ENCODE measurements at regions not wholly inside any gene's neighbourhood (a gene's known extent, or its start where the extent isn't known, plus 50 kb on each side); places are given as distances from the start of the nearest gene placed in this dataset.

DNA sequence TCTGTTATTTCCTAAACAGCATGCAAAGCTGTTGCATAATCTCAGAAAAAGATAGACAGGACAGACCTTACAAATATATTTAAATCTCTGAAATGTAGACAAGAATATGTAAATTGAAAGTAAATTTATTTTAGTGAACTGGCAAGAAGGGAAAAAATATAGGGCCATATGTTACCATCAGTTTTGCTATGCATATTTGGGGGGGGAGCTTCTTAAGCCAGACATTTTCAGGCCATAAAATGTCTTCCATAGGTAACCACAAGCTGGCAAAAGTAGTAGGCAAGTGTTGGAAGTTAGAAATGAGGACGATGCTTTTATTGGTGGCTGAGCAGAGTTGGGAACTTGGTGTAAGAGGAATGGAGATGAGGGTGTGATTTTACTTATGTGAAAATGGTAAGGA is 272.0 kb upstream of the CXXC4 start:
- Mint-ChIP-seq H3K27ac (no peak overlapping the region), H3K27me3 (no peaks in the 10 kb centered on the region), H3K4me3 (no peak overlapping the region), H3K36me3 (no peaks in the 10 kb centered on the region), H3K9me3 (no peaks in the 10 kb centered on the region), H3K4me1 (no peaks in the 10 kb centered on the region)
- ATAC-seq (replicated peaks) (no peak), DNase-seq (no peak)

DNA sequence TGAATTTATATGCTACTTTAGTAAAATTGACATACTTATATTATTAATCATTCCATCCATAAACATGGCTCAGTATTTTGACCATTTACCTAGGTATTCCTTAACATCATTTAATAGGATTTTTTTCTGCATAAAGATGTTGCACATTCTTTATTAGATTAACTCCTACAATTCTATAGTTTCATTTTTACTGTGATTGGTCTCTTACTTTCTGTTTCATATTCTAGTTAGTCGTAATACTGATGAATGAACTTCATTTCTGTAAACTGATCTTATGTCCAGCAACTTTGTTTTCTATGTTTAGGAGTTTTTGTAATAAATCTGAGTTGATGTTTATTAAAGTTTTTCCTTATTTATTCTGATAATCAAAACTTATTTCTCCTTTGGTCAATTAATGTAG is 278.2 kb upstream of the CXXC4 start:
- H3K4me1 Mint-ChIP-seq, result no peaks in the 10 kb centered on the region
- DNase-seq (no peak), ATAC-seq (replicated peaks) (no peak)
- H3K36me3 Mint-ChIP-seq, result no peaks in the 10 kb centered on the region
- no peaks in the 10 kb centered on the region for H3K27me3 Mint-ChIP-seq
- no peak overlapping the region for H3K4me3 Mint-ChIP-seq
- H3K27ac Mint-ChIP-seq, result no peak overlapping the region
- no peaks in the 10 kb centered on the region for H3K9me3 Mint-ChIP-seq

DNA sequence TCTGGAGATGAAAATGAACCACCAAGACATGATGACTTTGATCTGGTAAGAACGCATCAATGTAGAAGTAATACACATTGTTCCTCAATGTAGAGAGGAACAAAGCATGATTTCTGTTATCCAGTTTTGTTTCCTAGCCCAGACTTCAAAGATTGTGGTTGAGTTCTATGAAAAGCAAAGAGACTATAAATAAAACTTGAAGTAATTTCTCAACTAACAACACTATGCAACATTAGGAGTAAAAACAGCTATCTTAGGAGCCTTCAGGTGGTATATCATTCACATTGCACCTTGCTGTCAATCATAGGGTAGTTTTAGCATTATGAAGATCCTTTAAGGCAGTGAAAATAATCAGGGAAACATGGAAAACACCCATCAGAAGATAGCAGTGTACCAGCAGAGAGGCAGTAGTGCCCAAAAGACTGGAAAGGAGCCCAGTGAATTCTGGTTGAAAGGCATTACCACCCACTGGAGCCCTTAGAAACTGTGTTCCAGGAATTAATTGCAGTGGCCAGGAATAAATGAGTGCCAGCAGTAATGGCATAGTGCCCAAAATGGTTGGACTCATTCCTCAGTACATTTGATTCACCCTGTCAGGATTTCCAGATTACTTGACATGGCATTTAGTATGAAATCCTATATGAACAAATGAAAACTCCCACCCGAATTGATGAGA is 300.7 kb upstream of the CXXC4 start:
- no peak overlapping the region for H3K27ac Mint-ChIP-seq
- H3K36me3 Mint-ChIP-seq, result no peaks in the 10 kb centered on the region
- H3K9me3 Mint-ChIP-seq, result peaks cover 0 to 3% of the 10 kb centered on the region in 2 donors
- no peaks in the 10 kb centered on the region for H3K4me1 Mint-ChIP-seq
- DNase-seq (no peak), ATAC-seq (replicated peaks) (peak in 1 of 2 donors; percentile 19)
- H3K27me3 Mint-ChIP-seq, result no peaks in the 10 kb centered on the region
- no peak overlapping the region for H3K4me3 Mint-ChIP-seq

DNA sequence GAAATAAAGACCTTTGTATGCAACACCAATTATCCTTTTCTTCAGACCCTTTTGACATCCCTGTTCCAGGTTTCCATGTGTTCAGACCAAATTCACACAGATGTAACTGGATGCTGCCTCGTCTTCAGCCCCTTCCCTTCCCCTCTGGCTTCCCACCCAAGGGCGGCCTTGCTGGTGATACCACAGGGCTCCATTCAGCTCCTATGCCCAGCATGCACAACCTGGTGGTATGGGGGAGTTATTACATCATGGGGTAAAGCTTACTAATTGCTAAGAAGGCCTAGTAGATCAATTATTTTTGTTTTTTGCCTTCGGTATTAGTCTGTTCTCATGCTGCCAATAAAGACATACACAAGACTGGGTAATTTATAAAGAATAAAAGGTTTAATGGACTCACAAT is 317.0 kb upstream of the CXXC4 start:
- no peak for DNase-seq
- H3K4me1 Mint-ChIP-seq, result peaks cover 0 to 5% of the 10 kb centered on the region in 2 donors
- no peaks in the 10 kb centered on the region for H3K27me3 Mint-ChIP-seq
- H3K27ac Mint-ChIP-seq, result no peak overlapping the region
- no peaks in the 10 kb centered on the region for H3K36me3 Mint-ChIP-seq
- H3K9me3 Mint-ChIP-seq, result peaks cover 0 to 2% of the 10 kb centered on the region in 2 donors
- H3K4me3 Mint-ChIP-seq, result no peak overlapping the region
- ATAC-seq (replicated peaks), result no peak

DNA sequence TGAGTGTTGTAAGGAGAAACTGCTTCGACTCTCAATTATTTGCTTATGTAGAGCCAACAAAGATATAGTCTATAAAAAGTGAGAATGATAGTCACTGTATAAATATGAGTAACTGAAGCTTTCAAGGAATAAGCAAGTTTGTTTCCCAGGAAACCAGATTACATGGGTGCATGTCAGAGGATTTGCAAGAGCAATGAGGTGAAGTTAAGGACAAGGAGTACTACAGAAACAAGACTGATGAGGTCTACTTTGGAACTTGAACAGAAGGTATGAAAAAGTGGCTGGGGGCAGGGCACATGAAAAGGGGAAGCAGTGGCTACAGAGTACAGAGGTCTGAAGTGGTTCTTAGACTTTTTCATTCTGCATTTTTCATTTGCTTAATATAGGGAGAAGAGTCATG is 321.0 kb upstream of the CXXC4 start:
- Mint-ChIP-seq H3K36me3 (no peaks in the 10 kb centered on the region), H3K27me3 (no peaks in the 10 kb centered on the region)
- ATAC-seq (replicated peaks), result no peak

DNA sequence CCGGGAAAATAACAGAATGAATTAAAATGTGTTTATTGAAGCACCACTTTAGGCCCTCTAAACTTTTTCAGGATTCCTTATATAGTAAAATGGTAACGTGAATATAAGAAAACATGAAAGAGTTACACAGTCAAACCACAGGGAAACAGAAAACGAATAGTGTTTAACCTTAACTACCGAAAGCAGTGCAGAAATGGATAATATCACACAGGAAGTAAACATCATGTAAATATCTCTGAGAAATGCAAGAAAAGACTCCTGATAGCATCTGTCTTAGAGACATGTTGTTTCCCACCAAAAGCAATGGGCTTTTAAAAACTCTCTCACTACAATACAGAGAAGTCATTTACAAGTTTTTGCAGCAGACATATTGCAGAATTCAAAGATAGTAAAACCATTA is 323.9 kb upstream of the CXXC4 start:
- Mint-ChIP-seq H3K9me3 (no peaks in the 10 kb centered on the region), H3K4me3 (no peak overlapping the region), H3K27me3 (no peaks in the 10 kb centered on the region), H3K4me1 (peaks cover 0 to 5% of the 10 kb centered on the region in 2 donors), H3K36me3 (no peaks in the 10 kb centered on the region), H3K27ac (no peak overlapping the region)
- DNase-seq (no peak), ATAC-seq (replicated peaks) (no peak)

More for the DNA sequence above, 321.0 kb upstream of the CXXC4 start:
- Mint-ChIP-seq H3K9me3 (no peaks in the 10 kb centered on the region), H3K4me1 (peaks cover 0 to 5% of the 10 kb centered on the region in 2 donors), H3K4me3 (no peak overlapping the region), H3K27ac (no peak overlapping the region)
- no peak for DNase-seq

DNA sequence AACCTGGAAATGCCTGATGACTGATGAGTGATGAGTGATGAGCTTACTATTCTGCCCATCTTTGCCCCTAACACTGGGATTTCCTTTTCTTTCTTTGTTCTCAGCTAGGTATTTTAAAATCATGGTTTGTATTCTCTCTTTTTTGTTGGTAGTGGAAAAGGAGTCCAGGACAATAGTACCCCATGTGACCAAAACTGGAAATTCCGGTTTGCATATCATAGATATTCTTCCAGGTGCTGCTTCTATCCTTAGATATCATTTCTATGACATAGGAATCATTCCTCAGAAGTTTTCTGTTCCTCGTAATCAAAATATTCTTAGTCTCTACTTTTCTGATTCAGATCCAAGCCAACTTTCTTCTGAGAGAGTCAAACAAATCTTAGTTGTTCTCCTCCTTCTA is 320.5 kb upstream of the TET2 start:
- Mint-ChIP-seq H3K9me3 (no peaks in the 10 kb centered on the region), H3K27ac (no peak overlapping the region), H3K4me3 (no peak overlapping the region), H3K27me3 (peaks cover 0 to 7% of the 10 kb centered on the region in 2 donors), H3K36me3 (no peaks in the 10 kb centered on the region), H3K4me1 (no peaks in the 10 kb centered on the region)
- DNase-seq (no peak), ATAC-seq (replicated peaks) (no peak)

DNA sequence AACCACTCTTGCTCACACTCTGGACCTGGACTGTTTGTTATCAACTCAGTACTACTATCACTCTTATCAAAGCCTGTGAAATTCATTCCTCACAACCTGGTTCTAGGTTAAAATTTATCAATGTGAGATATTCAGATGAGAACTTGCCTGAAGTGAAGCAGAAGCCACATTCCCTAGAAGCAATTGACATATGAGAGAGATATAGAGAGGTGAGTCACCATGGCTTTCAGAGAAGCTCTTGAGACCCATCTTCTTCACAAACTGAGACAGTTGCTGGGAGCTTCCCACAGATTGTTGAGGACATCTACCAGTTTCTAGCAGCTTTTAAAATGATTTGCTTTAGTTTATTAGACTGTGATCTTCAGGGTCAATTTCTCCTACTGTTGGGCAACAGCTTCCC is 316.9 kb upstream of the TET2 start:
- no peak for DNase-seq
- no peak for ATAC-seq (replicated peaks)
- Mint-ChIP-seq H3K9me3 (no peaks in the 10 kb centered on the region), H3K36me3 (no peaks in the 10 kb centered on the region), H3K27ac (no peak overlapping the region), H3K4me1 (no peaks in the 10 kb centered on the region), H3K4me3 (no peak overlapping the region), H3K27me3 (peaks cover 0 to 7% of the 10 kb centered on the region in 2 donors)

DNA sequence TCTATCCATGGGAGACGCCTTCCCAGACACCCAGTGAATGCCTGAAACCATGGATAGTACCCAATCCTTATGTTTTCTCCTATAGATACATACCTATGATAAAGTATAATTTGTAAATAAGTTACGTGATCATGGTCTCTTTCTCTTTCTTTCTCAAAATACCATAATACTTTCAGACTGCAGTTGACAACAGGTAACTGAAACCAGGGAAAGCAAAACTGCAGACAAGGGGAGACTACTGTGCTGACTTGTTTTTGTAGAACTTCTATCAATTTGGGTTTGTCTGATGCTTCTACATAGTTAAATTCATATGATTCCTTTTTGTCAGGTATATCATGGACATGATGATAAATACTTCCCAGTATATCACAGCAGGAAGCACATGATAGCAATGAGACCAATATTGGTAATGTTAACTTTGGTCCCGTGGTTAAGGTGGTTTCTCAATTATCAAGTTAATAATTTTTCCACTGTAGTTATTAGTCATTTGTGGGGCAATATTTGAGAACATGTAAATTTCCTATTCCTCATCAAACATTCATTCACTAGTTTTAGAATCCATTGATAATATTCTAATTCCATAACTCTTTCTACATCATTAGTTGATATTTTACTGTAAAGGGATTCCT is 298.0 kb upstream of the TET2 start:
- H3K27ac Mint-ChIP-seq, result no peak overlapping the region
- DNase-seq (no peak), ATAC-seq (replicated peaks) (no peak)
- peaks cover 0 to 6% of the 10 kb centered on the region in 2 donors for H3K27me3 Mint-ChIP-seq
- H3K9me3 Mint-ChIP-seq, result no peaks in the 10 kb centered on the region
- H3K4me3 Mint-ChIP-seq, result no peak overlapping the region
- H3K36me3 Mint-ChIP-seq, result no peaks in the 10 kb centered on the region
- H3K4me1 Mint-ChIP-seq, result no peaks in the 10 kb centered on the region

DNA sequence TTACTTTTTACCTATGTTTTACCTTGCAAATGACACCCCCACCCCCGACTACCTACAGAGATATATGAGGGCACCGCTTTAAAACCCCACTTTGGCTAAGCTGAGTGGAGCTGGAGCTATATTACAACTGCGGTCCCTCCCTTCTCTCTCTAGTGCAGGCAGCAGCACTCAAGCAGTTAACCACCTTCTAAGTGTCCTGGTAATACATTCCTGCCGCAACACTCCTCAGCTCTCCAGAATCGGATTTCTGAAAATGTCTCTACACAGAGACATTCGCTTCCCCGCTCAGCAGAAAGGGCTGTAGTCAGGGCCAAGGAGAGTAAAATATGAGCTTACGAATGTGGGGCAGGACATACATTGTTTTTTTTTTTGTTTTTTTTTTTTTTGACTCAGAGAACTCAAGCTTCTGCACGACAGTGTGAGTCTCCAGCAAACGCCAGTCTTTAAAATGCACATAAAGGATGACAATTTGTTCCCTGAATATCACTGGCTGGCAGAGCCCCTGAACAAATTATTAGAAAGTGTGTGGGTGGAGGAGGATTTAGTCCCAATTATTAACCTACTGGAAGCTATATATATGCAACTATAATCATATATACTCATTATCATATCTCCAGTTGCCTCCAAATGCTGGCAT is 287.0 kb upstream of the TET2 start:
- Mint-ChIP-seq H3K4me1 (no peaks in the 10 kb centered on the region), H3K9me3 (no peaks in the 10 kb centered on the region), H3K27me3 (no peaks in the 10 kb centered on the region), H3K36me3 (no peaks in the 10 kb centered on the region), H3K27ac (no peak overlapping the region), H3K4me3 (no peak overlapping the region)
- ATAC-seq (replicated peaks) (no peak), DNase-seq (no peak)

DNA sequence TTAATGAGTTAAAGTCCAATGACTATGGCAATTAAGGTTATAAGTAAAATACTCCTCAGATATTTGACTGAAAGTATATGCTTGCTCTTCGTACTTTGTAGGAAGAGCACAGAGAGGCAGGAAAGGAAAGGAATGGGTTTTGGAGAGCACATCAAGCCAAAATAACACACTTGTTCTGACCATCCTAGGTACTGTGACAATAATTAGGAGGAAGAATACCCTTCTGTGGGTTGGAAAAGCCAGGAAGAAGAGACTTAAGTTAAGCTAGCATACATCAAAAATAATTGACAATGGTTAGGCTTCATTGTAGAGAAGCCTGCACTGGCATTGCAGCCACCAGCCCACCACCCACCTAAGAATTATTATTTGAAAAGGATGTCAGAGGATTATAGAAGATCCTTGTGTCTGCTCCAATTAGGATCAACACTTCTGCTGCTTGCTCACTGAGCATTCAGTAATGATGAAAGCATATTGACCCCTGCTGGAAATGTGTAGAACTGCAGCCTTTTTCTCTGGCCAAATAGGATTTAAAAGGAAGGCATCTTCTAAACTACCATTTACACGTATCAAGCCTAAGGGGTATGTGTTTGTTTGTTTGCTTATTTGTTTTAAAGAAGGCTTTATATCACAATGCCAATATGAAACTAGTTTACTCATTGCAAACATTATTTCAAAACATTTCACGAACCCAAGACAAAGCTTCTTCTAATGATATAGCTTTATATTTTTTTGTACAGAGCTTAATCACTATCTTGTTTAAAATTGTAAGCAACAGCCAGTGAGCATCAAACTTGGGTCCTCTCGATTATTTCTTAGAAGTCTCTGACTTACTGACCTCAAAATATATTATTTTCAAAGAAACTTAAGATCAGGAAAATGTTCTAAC is 286.2 kb upstream of the TET2 start:
- no peaks in the 10 kb centered on the region for H3K36me3 Mint-ChIP-seq
- H3K4me1 Mint-ChIP-seq, result no peaks in the 10 kb centered on the region
- H3K27ac Mint-ChIP-seq, result no peak overlapping the region
- ATAC-seq (replicated peaks) (peak; percentile 67 to 68), DNase-seq (peak; percentile 42)
- no peaks in the 10 kb centered on the region for H3K9me3 Mint-ChIP-seq
- no peak overlapping the region for H3K4me3 Mint-ChIP-seq
- H3K27me3 Mint-ChIP-seq, result no peaks in the 10 kb centered on the region

DNA sequence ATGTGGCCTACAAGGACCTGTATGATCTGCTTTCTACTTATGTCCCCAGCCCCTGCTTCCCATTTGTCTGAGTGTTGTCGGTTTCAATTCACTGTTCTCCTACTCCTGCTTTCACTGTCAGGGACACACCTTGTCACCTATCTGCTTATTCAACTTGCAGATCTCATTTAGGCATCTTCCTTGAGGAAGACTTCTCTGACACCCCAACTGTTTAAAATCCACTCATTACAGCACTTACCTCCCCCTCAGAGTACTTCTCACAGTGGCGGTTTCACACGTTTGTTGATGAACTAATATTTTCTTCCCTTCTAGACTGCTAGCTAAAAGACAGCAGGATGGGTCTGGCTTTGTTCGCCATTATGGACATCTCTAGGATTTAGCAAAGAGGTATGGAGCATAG is 279.9 kb upstream of the TET2 start:
- Mint-ChIP-seq H3K4me1 (peaks cover 3 to 8% of the 10 kb centered on the region in 2 donors), H3K9me3 (no peaks in the 10 kb centered on the region), H3K36me3 (no peaks in the 10 kb centered on the region), H3K27ac (no peak overlapping the region), H3K27me3 (peaks cover 2 to 3% of the 10 kb centered on the region in 2 donors), H3K4me3 (no peak overlapping the region)
- no peak for ATAC-seq (replicated peaks)
- no peak for DNase-seq

DNA sequence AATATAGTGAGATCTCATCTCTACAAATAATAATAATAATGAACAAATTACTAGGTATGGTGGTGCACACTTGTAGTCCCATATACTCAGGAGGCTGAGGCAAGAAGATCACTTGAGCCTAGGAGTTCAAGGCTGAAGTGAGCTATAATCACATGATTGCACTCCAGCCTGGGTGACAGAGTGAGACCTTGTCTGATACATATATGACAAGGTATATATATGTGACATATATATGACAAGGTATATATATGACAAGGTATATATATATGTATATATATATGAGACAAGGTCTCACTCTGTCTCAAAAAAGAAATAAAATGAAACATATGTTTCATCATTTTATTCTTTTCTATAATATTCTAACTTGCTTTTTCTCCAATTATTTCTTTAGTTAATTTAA is 278.1 kb upstream of the TET2 start:
- Mint-ChIP-seq H3K36me3 (no peaks in the 10 kb centered on the region), H3K9me3 (no peaks in the 10 kb centered on the region), H3K4me1 (peaks cover 3 to 8% of the 10 kb centered on the region in 2 donors), H3K27ac (no peak overlapping the region), H3K27me3 (peaks cover 5 to 15% of the 10 kb centered on the region in 2 donors), H3K4me3 (no peak overlapping the region)
- DNase-seq (no peak), ATAC-seq (replicated peaks) (no peak)

DNA sequence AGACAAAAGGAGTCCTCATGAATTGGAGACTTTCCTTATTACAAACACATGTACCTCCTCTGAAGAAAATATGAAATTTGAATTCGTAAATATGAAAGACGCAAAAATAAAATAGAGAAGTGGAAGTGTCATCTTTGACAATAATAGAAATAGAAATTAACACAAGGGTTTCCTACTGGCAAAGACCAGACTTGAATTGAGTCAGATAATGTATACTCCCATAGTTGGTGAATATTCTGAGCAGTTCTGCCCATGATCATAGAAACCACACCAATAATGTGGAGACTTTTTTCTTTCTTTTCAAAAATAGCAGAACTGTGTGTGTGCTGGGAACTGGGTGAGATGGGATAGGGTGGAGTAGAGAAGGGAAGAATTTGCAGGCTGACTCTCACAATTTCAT is 277.7 kb upstream of the TET2 start:
- Mint-ChIP-seq H3K36me3 (no peaks in the 10 kb centered on the region), H3K27ac (no peak overlapping the region), H3K27me3 (peaks cover 5 to 16% of the 10 kb centered on the region in 2 donors), H3K4me3 (no peak overlapping the region), H3K9me3 (no peaks in the 10 kb centered on the region), H3K4me1 (peaks cover 3 to 8% of the 10 kb centered on the region in 2 donors)
- no peak for DNase-seq
- peak; percentile 54 to 76 for ATAC-seq (replicated peaks)
